HL-60 (cell line): ENCODE measurements at regions not wholly inside any gene's neighbourhood (a gene's known extent, or its start where the extent isn't known, plus 50 kb on each side); places are given as distances from the start of the nearest gene placed in this dataset.

Experiments
- GABPA ChIP-seq: IDR thresholded peaks from 2 replicates; pipeline ENCODE4 v1.6.1; 2012; ENCODE audit warnings: low read depth
- POLR2AphosphoS5 ChIP-seq: IDR thresholded peaks from 2 replicates; pipeline ENCODE4 v1.6.1; 2012; ENCODE audit warnings: low read depth
- SPI1 ChIP-seq: IDR thresholded peaks from 2 replicates; pipeline ENCODE4 v1.6.1; 2012; ENCODE audit warnings: low read depth, mild to moderate bottlenecking, borderline replicate concordance
- TF ChIP-seq, protein P1 (sequence below): IDR thresholded peaks from one replicate; pipeline ENCODE4 v1.5.1; 2011; ENCODE audit warnings: low read length, control low read depth, inconsistent platforms; ENCODE audit not compliant: insufficient read depth
- TF ChIP-seq, protein P2 (sequence below): IDR thresholded peaks from 2 replicates; pipeline ENCODE4 v1.6.1; 2012; ENCODE audit warnings: low read depth; ENCODE audit not compliant: insufficient replicate concordance

DNA sequence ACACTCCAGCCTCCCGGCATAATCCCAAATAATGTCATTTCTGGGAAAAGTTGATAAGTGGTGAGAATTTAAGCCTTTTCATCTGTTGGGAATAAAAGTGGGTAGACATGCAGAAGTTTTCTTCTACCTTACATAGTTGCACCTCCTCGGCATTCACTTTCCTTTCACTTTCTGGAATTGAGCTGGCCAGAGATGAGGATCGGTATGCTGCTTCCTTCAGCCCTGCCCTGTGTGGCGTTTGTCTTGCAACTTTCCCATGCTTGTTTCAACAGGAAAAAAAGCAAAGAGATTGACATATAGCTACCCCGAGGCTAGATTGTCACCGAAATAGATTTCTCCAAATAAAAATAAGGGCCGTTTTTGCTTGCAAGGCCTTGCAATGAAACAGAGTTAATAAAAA is 65.8 kb upstream of the JAG1 start:
- TF ChIP-seq POLR2AphosphoS5 (no peak), GABPA (no peak), SPI1 (no peak)
- TF ChIP-seq, protein P1, sequence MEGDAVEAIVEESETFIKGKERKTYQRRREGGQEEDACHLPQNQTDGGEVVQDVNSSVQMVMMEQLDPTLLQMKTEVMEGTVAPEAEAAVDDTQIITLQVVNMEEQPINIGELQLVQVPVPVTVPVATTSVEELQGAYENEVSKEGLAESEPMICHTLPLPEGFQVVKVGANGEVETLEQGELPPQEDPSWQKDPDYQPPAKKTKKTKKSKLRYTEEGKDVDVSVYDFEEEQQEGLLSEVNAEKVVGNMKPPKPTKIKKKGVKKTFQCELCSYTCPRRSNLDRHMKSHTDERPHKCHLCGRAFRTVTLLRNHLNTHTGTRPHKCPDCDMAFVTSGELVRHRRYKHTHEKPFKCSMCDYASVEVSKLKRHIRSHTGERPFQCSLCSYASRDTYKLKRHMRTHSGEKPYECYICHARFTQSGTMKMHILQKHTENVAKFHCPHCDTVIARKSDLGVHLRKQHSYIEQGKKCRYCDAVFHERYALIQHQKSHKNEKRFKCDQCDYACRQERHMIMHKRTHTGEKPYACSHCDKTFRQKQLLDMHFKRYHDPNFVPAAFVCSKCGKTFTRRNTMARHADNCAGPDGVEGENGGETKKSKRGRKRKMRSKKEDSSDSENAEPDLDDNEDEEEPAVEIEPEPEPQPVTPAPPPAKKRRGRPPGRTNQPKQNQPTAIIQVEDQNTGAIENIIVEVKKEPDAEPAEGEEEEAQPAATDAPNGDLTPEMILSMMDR: no peak
- TF ChIP-seq, protein P2, sequence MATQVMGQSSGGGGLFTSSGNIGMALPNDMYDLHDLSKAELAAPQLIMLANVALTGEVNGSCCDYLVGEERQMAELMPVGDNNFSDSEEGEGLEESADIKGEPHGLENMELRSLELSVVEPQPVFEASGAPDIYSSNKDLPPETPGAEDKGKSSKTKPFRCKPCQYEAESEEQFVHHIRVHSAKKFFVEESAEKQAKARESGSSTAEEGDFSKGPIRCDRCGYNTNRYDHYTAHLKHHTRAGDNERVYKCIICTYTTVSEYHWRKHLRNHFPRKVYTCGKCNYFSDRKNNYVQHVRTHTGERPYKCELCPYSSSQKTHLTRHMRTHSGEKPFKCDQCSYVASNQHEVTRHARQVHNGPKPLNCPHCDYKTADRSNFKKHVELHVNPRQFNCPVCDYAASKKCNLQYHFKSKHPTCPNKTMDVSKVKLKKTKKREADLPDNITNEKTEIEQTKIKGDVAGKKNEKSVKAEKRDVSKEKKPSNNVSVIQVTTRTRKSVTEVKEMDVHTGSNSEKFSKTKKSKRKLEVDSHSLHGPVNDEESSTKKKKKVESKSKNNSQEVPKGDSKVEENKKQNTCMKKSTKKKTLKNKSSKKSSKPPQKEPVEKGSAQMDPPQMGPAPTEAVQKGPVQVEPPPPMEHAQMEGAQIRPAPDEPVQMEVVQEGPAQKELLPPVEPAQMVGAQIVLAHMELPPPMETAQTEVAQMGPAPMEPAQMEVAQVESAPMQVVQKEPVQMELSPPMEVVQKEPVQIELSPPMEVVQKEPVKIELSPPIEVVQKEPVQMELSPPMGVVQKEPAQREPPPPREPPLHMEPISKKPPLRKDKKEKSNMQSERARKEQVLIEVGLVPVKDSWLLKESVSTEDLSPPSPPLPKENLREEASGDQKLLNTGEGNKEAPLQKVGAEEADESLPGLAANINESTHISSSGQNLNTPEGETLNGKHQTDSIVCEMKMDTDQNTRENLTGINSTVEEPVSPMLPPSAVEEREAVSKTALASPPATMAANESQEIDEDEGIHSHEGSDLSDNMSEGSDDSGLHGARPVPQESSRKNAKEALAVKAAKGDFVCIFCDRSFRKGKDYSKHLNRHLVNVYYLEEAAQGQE: no peak
